ENCODE measurements at regions not wholly inside any gene's neighbourhood (a gene's known extent, or its start where the extent isn't known, plus 50 kb on each side); places are given as distances from the start of the nearest gene placed in this dataset.

DNA sequence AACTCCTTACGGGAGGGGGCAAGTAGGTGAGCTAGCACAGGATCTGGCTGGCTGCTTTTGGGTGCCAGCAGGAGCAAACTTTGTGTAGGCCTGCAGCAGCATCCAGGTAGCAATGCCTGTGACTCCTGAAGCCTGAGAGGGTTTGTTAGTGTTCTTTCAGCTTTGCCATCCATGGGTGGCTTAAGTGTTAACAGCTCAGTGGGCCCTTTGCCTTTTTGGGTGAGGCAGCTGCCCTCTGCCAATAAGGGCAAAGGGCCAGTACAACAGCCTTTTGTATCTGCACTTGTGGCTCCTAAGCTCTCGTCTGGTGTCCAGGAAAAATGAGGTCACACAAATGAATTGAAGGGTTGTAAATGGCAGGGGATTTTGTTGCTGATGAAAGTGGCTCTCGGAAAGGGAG, 359.0 kb upstream of the CHRM2 start:
- WGBS, 5 donors: 61 to 82% (median 73%) methylated on average over 3 of the region's 3 CpGs
- Histone ChIP-seq H3K4me1 (no peaks in the 10 kb centered on the region), H3K27me3 (no peaks in the 10 kb centered on the region), H3K9me3 (peaks cover 0 to 12% (median 2%) of the 10 kb centered on the region in 4 donors), H3K4me3 (no peak overlapping the region), H3K27ac (no peak overlapping the region), H3K36me3 (no peaks in the 10 kb centered on the region)
- intact Hi-C loops (cut with DNase I; ENCODE audit: low total_unique reads): no loop called here
- DNase-seq: no peak
- TF ChIP-seq EP300 (IDR thresholded peaks at IDR 0.05): no peak

DNA sequence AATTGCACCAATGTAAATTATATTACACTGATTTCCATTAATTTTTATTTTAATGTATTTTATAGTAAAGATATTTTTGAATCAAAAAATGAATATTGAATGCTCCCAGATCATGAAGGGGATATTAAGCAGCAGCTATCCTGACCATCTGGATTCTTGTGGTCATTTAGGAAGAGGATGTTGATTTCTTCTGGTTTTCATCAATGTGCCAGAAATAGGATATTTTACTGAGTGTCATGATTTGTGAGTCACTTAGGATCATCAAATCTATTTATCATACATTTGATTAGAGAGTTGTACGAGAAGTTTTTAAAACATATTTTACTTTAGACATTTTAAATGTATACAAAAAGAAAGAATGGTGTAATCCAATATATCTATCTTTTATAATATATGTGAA, 366.3 kb upstream of the CHRM2 start:
- intact Hi-C loops (cut with DNase I; ENCODE audit: low total_unique reads): no loop called here
- H3K4me3 ChIP-seq: no peak overlapping the region
- H3K4me1 ChIP-seq: no peaks in the 10 kb centered on the region
- no peak for DNase-seq
- H3K9me3 ChIP-seq: no peaks in the 10 kb centered on the region
- H3K36me3 ChIP-seq: no peaks in the 10 kb centered on the region
- no peaks in the 10 kb centered on the region for H3K27me3 ChIP-seq
- no peak for TF ChIP-seq EP300 (IDR thresholded peaks at IDR 0.05)
- TF ChIP-seq, protein P1, sequence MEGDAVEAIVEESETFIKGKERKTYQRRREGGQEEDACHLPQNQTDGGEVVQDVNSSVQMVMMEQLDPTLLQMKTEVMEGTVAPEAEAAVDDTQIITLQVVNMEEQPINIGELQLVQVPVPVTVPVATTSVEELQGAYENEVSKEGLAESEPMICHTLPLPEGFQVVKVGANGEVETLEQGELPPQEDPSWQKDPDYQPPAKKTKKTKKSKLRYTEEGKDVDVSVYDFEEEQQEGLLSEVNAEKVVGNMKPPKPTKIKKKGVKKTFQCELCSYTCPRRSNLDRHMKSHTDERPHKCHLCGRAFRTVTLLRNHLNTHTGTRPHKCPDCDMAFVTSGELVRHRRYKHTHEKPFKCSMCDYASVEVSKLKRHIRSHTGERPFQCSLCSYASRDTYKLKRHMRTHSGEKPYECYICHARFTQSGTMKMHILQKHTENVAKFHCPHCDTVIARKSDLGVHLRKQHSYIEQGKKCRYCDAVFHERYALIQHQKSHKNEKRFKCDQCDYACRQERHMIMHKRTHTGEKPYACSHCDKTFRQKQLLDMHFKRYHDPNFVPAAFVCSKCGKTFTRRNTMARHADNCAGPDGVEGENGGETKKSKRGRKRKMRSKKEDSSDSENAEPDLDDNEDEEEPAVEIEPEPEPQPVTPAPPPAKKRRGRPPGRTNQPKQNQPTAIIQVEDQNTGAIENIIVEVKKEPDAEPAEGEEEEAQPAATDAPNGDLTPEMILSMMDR (IDR thresholded peaks at IDR 0.05): no peak
- TF ChIP-seq POLR2A (IDR thresholded peaks at IDR 0.05): no peak
- TF ChIP-seq POLR2AphosphoS5 (IDR thresholded peaks at IDR 0.05): no peak
- WGBS, 5 donors: 63 to 77% (median 69%) methylated on average over 1 of the region's 1 CpG
- no peak overlapping the region for H3K27ac ChIP-seq

DNA sequence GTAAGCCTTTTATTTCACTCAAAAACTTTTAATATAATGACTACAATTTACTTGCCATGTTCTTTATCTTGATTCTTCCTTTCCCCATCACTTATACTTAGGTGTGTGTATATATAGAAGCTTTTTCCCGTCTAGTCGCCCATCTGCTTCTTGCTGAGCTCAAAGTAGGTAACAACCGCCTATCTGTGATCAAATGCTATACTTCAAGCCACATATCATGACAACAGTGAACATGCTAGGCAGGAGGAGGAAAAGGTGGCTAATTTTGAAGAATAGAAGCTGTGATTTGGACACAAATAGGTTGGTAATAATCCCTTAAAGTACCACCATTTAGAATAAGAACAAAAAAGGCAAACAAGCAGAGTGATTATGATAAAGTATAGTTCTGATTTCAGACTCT, 367.3 kb upstream of the CHRM2 start:
- WGBS, 5 donors: 69 to 83% (median 76%) methylated on average over 3 of the region's 3 CpGs
- DNase-seq: no peak
- Histone ChIP-seq H3K4me3 (no peak overlapping the region), H3K27ac (no peak overlapping the region), H3K9me3 (no peaks in the 10 kb centered on the region), H3K4me1 (no peaks in the 10 kb centered on the region), H3K36me3 (no peaks in the 10 kb centered on the region), H3K27me3 (no peaks in the 10 kb centered on the region)
- TF ChIP-seq POLR2AphosphoS5 (IDR thresholded peaks at IDR 0.05): no peak
- no peak for TF ChIP-seq POLR2A (IDR thresholded peaks at IDR 0.05)
- TF ChIP-seq, protein P1 (IDR thresholded peaks at IDR 0.05): no peak
- no peak for TF ChIP-seq EP300 (IDR thresholded peaks at IDR 0.05)
- intact Hi-C loops (cut with DNase I; ENCODE audit: low total_unique reads): no loop called here

DNA sequence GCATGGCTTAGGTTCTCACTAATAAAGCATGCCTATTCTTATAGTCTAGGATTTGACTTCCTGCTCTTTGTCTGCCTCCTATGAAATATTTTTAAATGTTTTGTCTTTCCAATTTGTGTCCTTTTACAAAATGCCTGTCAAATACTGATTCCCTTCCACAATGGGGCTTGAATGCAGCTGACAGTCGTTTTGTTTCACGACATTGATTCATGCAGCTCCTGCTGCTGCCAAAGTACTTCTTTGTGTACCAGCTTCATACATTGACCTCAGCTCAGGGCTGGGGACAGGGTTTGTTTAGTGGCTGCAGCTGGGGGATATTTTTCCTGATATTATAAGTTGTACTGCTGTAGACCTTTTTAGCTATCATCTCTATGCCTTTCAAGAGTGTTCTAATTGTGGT, 371.9 kb upstream of the CHRM2 start:
- H3K4me3 ChIP-seq: no peak overlapping the region
- no peak overlapping the region for H3K27ac ChIP-seq
- no peak for DNase-seq
- no peaks in the 10 kb centered on the region for H3K4me1 ChIP-seq
- H3K36me3 ChIP-seq: no peaks in the 10 kb centered on the region
- 18 to 50% (median 34%) methylated on average over 2 of the region's 2 CpGs for WGBS, 5 donors
- no peaks in the 10 kb centered on the region for H3K27me3 ChIP-seq
- intact Hi-C loops (cut with DNase I; ENCODE audit: low total_unique reads): no loop called here
- TF ChIP-seq POLR2AphosphoS5 (IDR thresholded peaks at IDR 0.05) (no peak), POLR2A (IDR thresholded peaks at IDR 0.05) (no peak), EP300 (IDR thresholded peaks at IDR 0.05) (no peak)
- TF ChIP-seq, protein P1 (IDR thresholded peaks at IDR 0.05): no peak
- no peaks in the 10 kb centered on the region for H3K9me3 ChIP-seq

DNA sequence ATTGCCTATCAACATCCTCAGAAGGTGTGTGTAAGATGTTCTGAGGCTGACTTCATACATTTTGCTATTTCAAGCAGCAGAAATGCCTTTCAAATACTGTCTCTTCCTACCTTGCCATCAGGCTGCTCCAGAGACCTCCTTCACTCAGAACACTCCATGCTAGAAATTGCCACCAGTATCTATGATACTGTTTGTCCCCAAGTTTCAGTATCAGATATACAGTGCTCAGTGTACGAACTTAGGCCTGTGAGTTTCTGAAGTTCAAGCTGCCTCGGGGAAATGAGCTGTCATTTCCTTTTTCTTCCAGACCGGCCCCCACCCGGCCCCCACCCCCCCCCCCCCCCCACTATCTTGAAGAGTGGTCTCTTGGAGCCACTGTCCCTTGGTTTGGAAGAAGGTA, 373.4 kb upstream of the CHRM2 start:
- no peaks in the 10 kb centered on the region for H3K9me3 ChIP-seq
- no peaks in the 10 kb centered on the region for H3K4me1 ChIP-seq
- no peak overlapping the region for H3K27ac ChIP-seq
- TF ChIP-seq EP300 (IDR thresholded peaks at IDR 0.05) (no peak), POLR2AphosphoS5 (IDR thresholded peaks at IDR 0.05) (no peak), POLR2A (IDR thresholded peaks at IDR 0.05) (no peak)
- TF ChIP-seq, protein P1 (IDR thresholded peaks at IDR 0.05): no peak
- DNase-seq: no peak
- H3K4me3 ChIP-seq: no peak overlapping the region
- H3K36me3 ChIP-seq: no peaks in the 10 kb centered on the region
- intact Hi-C loops (cut with DNase I; ENCODE audit: low total_unique reads): no loop called here
- H3K27me3 ChIP-seq: no peaks in the 10 kb centered on the region
- WGBS, 5 donors: 49 to 72% (median 60%) methylated on average over 2 to 4 of the region's 4 CpGs

All from stomach (tissue), 8 donors.